Astrocyte (in vitro differentiated cells and primary cell): ENCODE measurements at regions not wholly inside any gene's neighbourhood (a gene's known extent, or its start where the extent isn't known, plus 50 kb on each side); places are given as distances from the start of the nearest gene placed in this dataset.

Source experiments
- EZH2 ChIP-seq: IDR thresholded peaks from 2 replicates; pipeline ENCODE4 v1.6.1; 2012; ENCODE audit warnings: mild to moderate bottlenecking, low read length, inconsistent platforms; ENCODE audit not compliant: insufficient read depth
- TF ChIP-seq, protein P1 (sequence below): IDR thresholded peaks from 2 replicates; pipeline ENCODE4 v1.5.1; 2011; ENCODE audit warnings: low read depth, mild to moderate bottlenecking, inconsistent platforms, low read length, moderate library complexity; ENCODE audit not compliant: insufficient read depth

GRCh38 chr6:66128656-66129055 is 421.6 kb upstream of the EYS start:
- TF ChIP-seq, protein P1, sequence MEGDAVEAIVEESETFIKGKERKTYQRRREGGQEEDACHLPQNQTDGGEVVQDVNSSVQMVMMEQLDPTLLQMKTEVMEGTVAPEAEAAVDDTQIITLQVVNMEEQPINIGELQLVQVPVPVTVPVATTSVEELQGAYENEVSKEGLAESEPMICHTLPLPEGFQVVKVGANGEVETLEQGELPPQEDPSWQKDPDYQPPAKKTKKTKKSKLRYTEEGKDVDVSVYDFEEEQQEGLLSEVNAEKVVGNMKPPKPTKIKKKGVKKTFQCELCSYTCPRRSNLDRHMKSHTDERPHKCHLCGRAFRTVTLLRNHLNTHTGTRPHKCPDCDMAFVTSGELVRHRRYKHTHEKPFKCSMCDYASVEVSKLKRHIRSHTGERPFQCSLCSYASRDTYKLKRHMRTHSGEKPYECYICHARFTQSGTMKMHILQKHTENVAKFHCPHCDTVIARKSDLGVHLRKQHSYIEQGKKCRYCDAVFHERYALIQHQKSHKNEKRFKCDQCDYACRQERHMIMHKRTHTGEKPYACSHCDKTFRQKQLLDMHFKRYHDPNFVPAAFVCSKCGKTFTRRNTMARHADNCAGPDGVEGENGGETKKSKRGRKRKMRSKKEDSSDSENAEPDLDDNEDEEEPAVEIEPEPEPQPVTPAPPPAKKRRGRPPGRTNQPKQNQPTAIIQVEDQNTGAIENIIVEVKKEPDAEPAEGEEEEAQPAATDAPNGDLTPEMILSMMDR, result no peak
- no peak for TF ChIP-seq EZH2
